ENCODE measurements at regions not wholly inside any gene's neighbourhood (a gene's known extent, or its start where the extent isn't known, plus 50 kb on each side); places are given as distances from the start of the nearest gene placed in this dataset.
"Not testable (repeated sequence)": the region's sequence is repeated elsewhere in the genome, so short reads cannot be mapped to it uniquely, and the experiment has no call there.

DNA sequence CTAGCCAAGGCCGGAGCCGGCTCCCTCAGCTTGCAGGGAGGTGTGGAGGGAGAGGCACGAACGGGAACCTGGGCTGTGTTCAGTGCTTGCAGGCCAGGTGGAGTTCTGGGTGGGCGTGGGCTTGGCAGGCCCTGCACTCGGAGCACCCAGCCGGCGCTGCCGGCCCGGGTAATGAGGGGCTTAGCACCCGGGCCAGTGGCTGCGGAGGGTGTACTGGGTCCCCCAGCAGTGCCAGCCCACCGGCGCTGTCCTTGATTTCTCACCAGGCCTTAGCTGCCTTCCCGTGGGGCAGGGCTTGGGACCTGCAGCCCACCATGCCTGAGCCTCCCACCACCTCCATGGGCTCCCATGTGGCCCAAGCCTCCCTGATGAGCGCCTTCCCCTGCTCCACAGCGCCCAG lies 430.5 kb upstream of the API5 start:
- not testable (repeated sequence) for H2BK12ac ChIP-seq (ENCODE audit: low read length); H4K12ac ChIP-seq (ENCODE audit: low read depth, low read length); H2AFZ ChIP-seq (ENCODE audit: insufficient read depth, low read length, poor library complexity); H2BK5ac ChIP-seq (ENCODE audit: low read depth, low read length, poor library complexity); H3K23ac ChIP-seq (ENCODE audit: low read length); H3K4me3 ChIP-seq (ENCODE audit: low read depth, low read length); H3K9me3 ChIP-seq (ENCODE audit: insufficient read depth, low read depth, low read length); H3K36me3 ChIP-seq (ENCODE audit: control insufficient read depth in 1 of 2, insufficient read depth in 2 of 2, low read length in 2 of 2); H4K91ac ChIP-seq (ENCODE audit: low read depth, low read length); H3K27me3 ChIP-seq (ENCODE audit: insufficient read depth, low read length); H3K27ac ChIP-seq (ENCODE audit: low read depth, low read length); H2AK5ac ChIP-seq (ENCODE audit: low read length); DNase-seq; H3K18ac ChIP-seq (ENCODE audit: low read length); H3K79me2 ChIP-seq (ENCODE audit: control insufficient read depth, insufficient read depth, low read length, poor library complexity); H3K4ac ChIP-seq (ENCODE audit: low read depth, low read length); H3K14ac ChIP-seq (ENCODE audit: low read length); H3K9ac ChIP-seq (ENCODE audit: low read length); H2BK120ac ChIP-seq (ENCODE audit: insufficient read depth, low read length, poor library complexity); H3K79me1 ChIP-seq (ENCODE audit: low read length); H4K8ac ChIP-seq (ENCODE audit: low read depth, low read length); H3K4me1 ChIP-seq (ENCODE audit: control insufficient read depth in 1 of 2, insufficient read depth in 2 of 2, low read length in 2 of 2); H3K4me2 ChIP-seq (ENCODE audit: low read length)
- WGBS (ENCODE audit: extremely low coverage, insufficient coverage, insufficient read length): no CpG with 5 or more reads among the region's 17 CpGs

DNA sequence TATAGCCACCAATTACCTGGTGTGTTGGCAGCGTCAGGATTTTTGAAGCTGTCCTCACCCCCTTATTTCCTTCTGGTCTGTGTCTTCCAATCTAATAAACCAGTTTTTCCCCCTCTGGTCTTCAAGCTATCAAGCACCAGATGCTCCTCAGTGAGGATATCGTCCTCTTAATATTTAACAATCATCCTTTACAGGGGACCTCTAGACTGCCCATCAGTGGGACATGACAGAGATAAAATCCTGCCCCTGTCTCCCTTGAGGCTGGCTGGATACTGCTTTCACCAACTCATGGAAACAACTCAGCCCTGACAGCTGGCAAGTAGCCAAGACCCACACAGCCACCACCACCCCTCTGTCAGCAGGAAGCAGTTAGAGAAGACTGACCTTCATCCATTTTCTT lies 421.0 kb upstream of the API5 start:
- H2AK5ac ChIP-seq (ENCODE audit: low read length): no peak overlapping the region
- H3K36me3 ChIP-seq (ENCODE audit: control insufficient read depth in 1 of 2, insufficient read depth in 2 of 2, low read length in 2 of 2): no peaks in the 10 kb centered on the region
- no peaks in the 10 kb centered on the region for H3K27me3 ChIP-seq (ENCODE audit: insufficient read depth, low read length)
- H4K12ac ChIP-seq (ENCODE audit: low read depth, low read length): no peak overlapping the region
- H3K4me1 ChIP-seq (ENCODE audit: control insufficient read depth in 1 of 2, insufficient read depth in 2 of 2, low read length in 2 of 2): no peaks in the 10 kb centered on the region
- no peak overlapping the region for H3K23ac ChIP-seq (ENCODE audit: low read length)
- no peak overlapping the region for H3K4me3 ChIP-seq (ENCODE audit: low read depth, low read length)
- no peak overlapping the region for H3K4me2 ChIP-seq (ENCODE audit: low read length)
- no peak for DNase-seq
- no peaks in the 10 kb centered on the region for H3K79me2 ChIP-seq (ENCODE audit: control insufficient read depth, insufficient read depth, low read length, poor library complexity)
- no peak overlapping the region for H3K4ac ChIP-seq (ENCODE audit: low read depth, low read length)
- H3K9ac ChIP-seq (ENCODE audit: low read length): no peak overlapping the region
- H2AFZ ChIP-seq (ENCODE audit: insufficient read depth, low read length, poor library complexity): no peak overlapping the region
- H3K18ac ChIP-seq (ENCODE audit: low read length): no peak overlapping the region
- no peak overlapping the region for H3K14ac ChIP-seq (ENCODE audit: low read length)
- no CpG with 5 or more reads among the region's 2 CpGs for WGBS (ENCODE audit: extremely low coverage, insufficient coverage, insufficient read length)
- H3K79me1 ChIP-seq (ENCODE audit: low read length): no peaks in the 10 kb centered on the region
- H2BK12ac ChIP-seq (ENCODE audit: low read length): no peak overlapping the region
- no peak overlapping the region for H2BK5ac ChIP-seq (ENCODE audit: low read depth, low read length, poor library complexity)
- H4K8ac ChIP-seq (ENCODE audit: low read depth, low read length): no peak overlapping the region
- no peak overlapping the region for H3K27ac ChIP-seq (ENCODE audit: low read depth, low read length)
- no peak overlapping the region for H2BK120ac ChIP-seq (ENCODE audit: insufficient read depth, low read length, poor library complexity)
- no peak overlapping the region for H4K91ac ChIP-seq (ENCODE audit: low read depth, low read length)
- H3K9me3 ChIP-seq (ENCODE audit: insufficient read depth, low read depth, low read length): no peaks in the 10 kb centered on the region

DNA sequence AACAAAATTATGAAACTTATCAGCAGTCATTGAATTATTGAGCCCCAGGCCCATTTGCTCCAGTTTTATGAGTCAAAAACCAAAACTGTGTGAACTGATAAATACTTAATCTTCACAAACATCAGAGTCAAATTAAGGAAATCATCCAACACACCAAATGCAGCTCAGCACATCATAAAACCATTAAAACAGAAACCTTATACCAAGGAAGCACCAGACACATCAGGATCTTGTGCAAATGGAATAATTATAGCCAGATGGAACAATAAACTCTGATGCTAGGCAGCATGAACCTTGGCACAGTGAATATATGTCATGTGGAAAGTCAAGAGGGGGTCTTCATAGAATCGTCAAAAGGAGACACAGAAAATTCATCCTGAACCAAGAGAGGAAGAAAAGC lies 410.7 kb upstream of the API5 start:
- no CpG with 5 or more reads among the region's 1 CpG for WGBS (ENCODE audit: extremely low coverage, insufficient coverage, insufficient read length)
- H3K27me3 ChIP-seq (ENCODE audit: insufficient read depth, low read length): no peaks in the 10 kb centered on the region
- no peak overlapping the region for H2BK5ac ChIP-seq (ENCODE audit: low read depth, low read length, poor library complexity)
- H4K8ac ChIP-seq (ENCODE audit: low read depth, low read length): no peak overlapping the region
- no peaks in the 10 kb centered on the region for H3K36me3 ChIP-seq (ENCODE audit: control insufficient read depth in 1 of 2, insufficient read depth in 2 of 2, low read length in 2 of 2)
- no peak overlapping the region for H4K91ac ChIP-seq (ENCODE audit: low read depth, low read length)
- H3K27ac ChIP-seq (ENCODE audit: low read depth, low read length): no peak overlapping the region
- DNase-seq: no peak
- no peak overlapping the region for H2BK12ac ChIP-seq (ENCODE audit: low read length)
- H3K9me3 ChIP-seq (ENCODE audit: insufficient read depth, low read depth, low read length): no peaks in the 10 kb centered on the region
- H2AK5ac ChIP-seq (ENCODE audit: low read length): no peak overlapping the region
- H3K9ac ChIP-seq (ENCODE audit: low read length): no peak overlapping the region
- no peak overlapping the region for H3K18ac ChIP-seq (ENCODE audit: low read length)
- H3K4ac ChIP-seq (ENCODE audit: low read depth, low read length): no peak overlapping the region
- H4K12ac ChIP-seq (ENCODE audit: low read depth, low read length): no peak overlapping the region
- no peak overlapping the region for H3K23ac ChIP-seq (ENCODE audit: low read length)
- H3K4me1 ChIP-seq (ENCODE audit: control insufficient read depth in 1 of 2, insufficient read depth in 2 of 2, low read length in 2 of 2): no peaks in the 10 kb centered on the region
- no peaks in the 10 kb centered on the region for H3K79me1 ChIP-seq (ENCODE audit: low read length)
- no peak overlapping the region for H2AFZ ChIP-seq (ENCODE audit: insufficient read depth, low read length, poor library complexity)
- H3K79me2 ChIP-seq (ENCODE audit: control insufficient read depth, insufficient read depth, low read length, poor library complexity): no peaks in the 10 kb centered on the region
- no peak overlapping the region for H3K4me3 ChIP-seq (ENCODE audit: low read depth, low read length)
- H3K14ac ChIP-seq (ENCODE audit: low read length): no peak overlapping the region
- H2BK120ac ChIP-seq (ENCODE audit: insufficient read depth, low read length, poor library complexity): no peak overlapping the region
- no peak overlapping the region for H3K4me2 ChIP-seq (ENCODE audit: low read length)

DNA sequence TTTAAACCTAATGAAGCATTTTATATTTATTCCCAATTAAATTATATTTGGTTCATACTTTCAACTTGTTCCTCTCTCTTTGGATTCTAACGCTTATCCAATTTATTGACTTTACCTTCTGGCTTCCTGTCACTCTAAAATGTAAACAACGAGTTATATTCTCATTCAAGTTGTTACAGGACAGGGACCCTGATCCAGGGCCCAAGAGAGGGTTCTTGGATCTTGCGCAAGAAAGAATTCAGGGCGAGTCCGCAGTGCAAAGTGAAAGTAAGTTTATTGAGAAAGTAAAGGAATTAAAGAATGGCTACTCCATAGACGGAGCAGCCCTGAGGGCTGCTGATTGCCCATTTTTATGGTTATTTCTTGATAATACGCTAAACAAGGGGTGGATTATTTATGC lies 405.6 kb upstream of the API5 start:
- Histone ChIP-seq H4K91ac (ENCODE audit: low read depth, low read length) (no peak overlapping the region), H3K79me1 (ENCODE audit: low read length) (no peaks in the 10 kb centered on the region), H3K4me3 (ENCODE audit: low read depth, low read length) (no peak overlapping the region), H3K4ac (ENCODE audit: low read depth, low read length) (no peak overlapping the region), H3K9ac (ENCODE audit: low read length) (no peak overlapping the region), H3K4me1 (ENCODE audit: control insufficient read depth in 1 of 2, insufficient read depth in 2 of 2, low read length in 2 of 2) (no peaks in the 10 kb centered on the region), H3K4me2 (ENCODE audit: low read length) (no peak overlapping the region), H3K23ac (ENCODE audit: low read length) (no peak overlapping the region), H3K18ac (ENCODE audit: low read length) (no peak overlapping the region), H3K27me3 (ENCODE audit: insufficient read depth, low read length) (no peaks in the 10 kb centered on the region), H3K27ac (ENCODE audit: low read depth, low read length) (no peak overlapping the region), H4K8ac (ENCODE audit: low read depth, low read length) (no peak overlapping the region), H2BK12ac (ENCODE audit: low read length) (no peak overlapping the region), H2BK120ac (ENCODE audit: insufficient read depth, low read length, poor library complexity) (no peak overlapping the region), H3K36me3 (ENCODE audit: control insufficient read depth in 1 of 2, insufficient read depth in 2 of 2, low read length in 2 of 2) (no peaks in the 10 kb centered on the region), H2BK5ac (ENCODE audit: low read depth, low read length, poor library complexity) (no peak overlapping the region), H2AFZ (ENCODE audit: insufficient read depth, low read length, poor library complexity) (no peak overlapping the region), H3K9me3 (ENCODE audit: insufficient read depth, low read depth, low read length) (peaks cover 3% of the 10 kb centered on the region), H2AK5ac (ENCODE audit: low read length) (no peak overlapping the region), H3K14ac (ENCODE audit: low read length) (no peak overlapping the region), H4K12ac (ENCODE audit: low read depth, low read length) (no peak overlapping the region), H3K79me2 (ENCODE audit: control insufficient read depth, insufficient read depth, low read length, poor library complexity) (no peaks in the 10 kb centered on the region)
- no peak for DNase-seq
- no CpG with 5 or more reads among the region's 7 CpGs for WGBS (ENCODE audit: extremely low coverage, insufficient coverage, insufficient read length)
